Liver (tissue), 8 donors: ENCODE measurements at regions not wholly inside any gene's neighbourhood (a gene's known extent, or its start where the extent isn't known, plus 50 kb on each side); places are given as distances from the start of the nearest gene placed in this dataset.

Source experiments
- DNase-seq: peaks from one replicate; pipeline ENCODE4 v3.0.0-alpha.2; 2017; ENCODE audit warnings: low spot score
- H3K27ac ChIP-seq, 2 donors: one replicate each; pipeline ENCODE4 v1.7.0; 2013; ENCODE audit warnings: inconsistent platforms in 2 of 2, low read length in 2 of 2, control low read depth in 1 of 2, low read depth in 1 of 2, mild to moderate bottlenecking in 1 of 2
- H3K27me3 ChIP-seq, 4 donors: one replicate each; pipeline versions ENCODE4 v1.6.1 to v1.7.0; 2013; ENCODE audit warnings: low read length in 3 of 4, inconsistent platforms in 1 of 4, mild to moderate bottlenecking in 1 of 4, moderate library complexity in 1 of 4; ENCODE audit not compliant: control insufficient read depth in 4 of 4, insufficient read depth in 4 of 4
- H3K36me3 ChIP-seq, 4 donors: one replicate each; pipeline versions ENCODE4 v1.6.1 to v1.7.0; 2013; ENCODE audit warnings: low read length in 3 of 4, mild to moderate bottlenecking in 3 of 4, low read depth in 1 of 4, moderate library complexity in 1 of 4; ENCODE audit not compliant: control insufficient read depth in 4 of 4, insufficient read depth in 3 of 4
- H3K4me1 ChIP-seq, 4 donors: one replicate each; pipeline versions ENCODE4 v1.6.1 to v1.7.0; 2013; ENCODE audit warnings: low read length in 3 of 4, mild to moderate bottlenecking in 3 of 4, moderate library complexity in 1 of 4; ENCODE audit not compliant: control insufficient read depth in 4 of 4, insufficient read depth in 4 of 4
- H3K4me3 ChIP-seq, 3 donors: one replicate each; pipeline versions ENCODE4 v1.6.1 to v1.7.0; 2013; ENCODE audit warnings: low read length in 3 of 3, control low read depth in 1 of 3, low read depth in 1 of 3, mild to moderate bottlenecking in 1 of 3
- H3K9ac ChIP-seq, 2 donors: one replicate each; pipeline ENCODE4 v1.7.0; 2013; ENCODE audit warnings: low read length in 2 of 2, mild to moderate bottlenecking in 2 of 2, moderate library complexity in 2 of 2, control low read depth in 1 of 2, low read depth in 1 of 2
- H3K9me3 ChIP-seq, 4 donors: one replicate each; pipeline versions ENCODE4 v1.6.1 to v1.7.0; 2013; ENCODE audit warnings: low read length in 3 of 4; ENCODE audit not compliant: control insufficient read depth in 4 of 4
- ATF3 ChIP-seq: IDR thresholded peaks from 2 replicates; pipeline ENCODE4 v1.6.1; 2016; ENCODE audit warnings: antibody characterized with exemption
- EGR1 ChIP-seq, 2 donors: IDR thresholded peaks; 2 replicates each; pipeline ENCODE4 v1.6.1; 2016 to 2018; ENCODE audit warnings: antibody characterized with exemption in 2 of 2, low read depth in 2 of 2
- FOXA2 ChIP-seq: IDR thresholded peaks from 2 replicates; pipeline ENCODE4 v1.6.1; 2016; ENCODE audit warnings: antibody characterized with exemption
- GABPA ChIP-seq, 2 donors: IDR thresholded peaks in 1 of 2; conservative IDR thresholded peaks in 1 of 2; 2 replicates each; pipeline ENCODE4 v1.6.1; 2016; ENCODE audit warnings: antibody characterized with exemption in 2 of 2, mild to moderate bottlenecking in 1 of 2, moderate library complexity in 1 of 2
- HNF4A ChIP-seq, 2 donors: conservative IDR thresholded peaks; 2 replicates each; pipeline ENCODE4 v1.6.1; 2016; ENCODE audit warnings: antibody characterized with exemption in 2 of 2, mild to moderate bottlenecking in 2 of 2
- HNF4G ChIP-seq: IDR thresholded peaks from 2 replicates; pipeline ENCODE4 v1.6.1; 2016; ENCODE audit warnings: antibody characterized with exemption
- JUND ChIP-seq, 2 donors: IDR thresholded peaks; 2 replicates each; pipeline ENCODE4 v1.6.1; 2016; ENCODE audit warnings: antibody characterized with exemption in 2 of 2
- NR2F2 ChIP-seq: IDR thresholded peaks from 2 replicates; pipeline ENCODE4 v1.6.1; 2016; ENCODE audit warnings: antibody characterized with exemption
- RAD21 ChIP-seq, 2 donors: IDR thresholded peaks; 2 replicates each; pipeline ENCODE4 v1.6.1; 2016; ENCODE audit warnings: antibody characterized with exemption in 2 of 2, mild to moderate bottlenecking in 2 of 2
- RXRA ChIP-seq, 2 donors: IDR thresholded peaks; 2 replicates each; pipeline ENCODE4 v1.6.1; 2017 to 2018; ENCODE audit warnings: antibody characterized with exemption in 2 of 2, mild to moderate bottlenecking in 1 of 2
- TAF1 ChIP-seq: conservative IDR thresholded peaks from 2 replicates; pipeline ENCODE4 v1.6.1; 2016; ENCODE audit warnings: antibody characterized with exemption, mild to moderate bottlenecking
- YY1 ChIP-seq: IDR thresholded peaks from 2 replicates; pipeline ENCODE4 v1.6.1; 2016; ENCODE audit warnings: antibody characterized with exemption, mild to moderate bottlenecking
- WGBS: extraction: QIAGEN DNeasy Blood & Tissue Kit; methylation state at CpG from one replicate; pipeline ENCODE4 v1.1.7; 2013; 5-methylcytosine and 5-hydroxymethylcytosine counted together
- TF ChIP-seq, protein P1 (sequence below): IDR thresholded peaks from 2 replicates; pipeline ENCODE4 v1.6.1; 2016; ENCODE audit warnings: antibody characterized with exemption
- TF ChIP-seq, protein P2 (sequence below): IDR thresholded peaks from 2 replicates; pipeline ENCODE4 v1.6.1; 2016; ENCODE audit warnings: antibody characterized with exemption
- TF ChIP-seq, protein P3 (sequence below): IDR thresholded peaks from 2 replicates; pipeline ENCODE4 v1.6.1; 2016; ENCODE audit warnings: antibody characterized with exemption, mild to moderate bottlenecking
- TF ChIP-seq, protein P4 (sequence below): fragments of 150-350 bp; IDR thresholded peaks from 2 replicates; pipeline ENCODE4 v1.5.1; 2017; ENCODE audit warnings: improper control_type of control experiment, low read depth, low read length; ENCODE audit not compliant: missing input control
- donor health status: healthy.
- donor health status: healthy.
- donor health status: healthy.
- donor health status: healthy.
- donor health status: healthy.

- H3K36me3 ChIP-seq, result no peaks in the 10 kb centered on the region
- no peak for DNase-seq
- 64% methylated on average over 2 of the region's 2 CpGs for WGBS
- no peaks in the 10 kb centered on the region for H3K27me3 ChIP-seq
- no peaks in the 10 kb centered on the region for H3K9me3 ChIP-seq
- H3K4me1 ChIP-seq, result no peaks in the 10 kb centered on the region
- no peak overlapping the region for H3K27ac ChIP-seq
- no peak overlapping the region for H3K4me3 ChIP-seq
- TF ChIP-seq, protein P1, sequence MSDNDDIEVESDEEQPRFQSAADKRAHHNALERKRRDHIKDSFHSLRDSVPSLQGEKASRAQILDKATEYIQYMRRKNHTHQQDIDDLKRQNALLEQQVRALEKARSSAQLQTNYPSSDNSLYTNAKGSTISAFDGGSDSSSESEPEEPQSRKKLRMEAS, result no peak
- no peak for TF ChIP-seq GABPA (IDR thresholded peaks at IDR 0.05 in 1 of 2, conservative IDR thresholded peaks at IDR 0.05 in 1 of 2)
- TF ChIP-seq, protein P2, sequence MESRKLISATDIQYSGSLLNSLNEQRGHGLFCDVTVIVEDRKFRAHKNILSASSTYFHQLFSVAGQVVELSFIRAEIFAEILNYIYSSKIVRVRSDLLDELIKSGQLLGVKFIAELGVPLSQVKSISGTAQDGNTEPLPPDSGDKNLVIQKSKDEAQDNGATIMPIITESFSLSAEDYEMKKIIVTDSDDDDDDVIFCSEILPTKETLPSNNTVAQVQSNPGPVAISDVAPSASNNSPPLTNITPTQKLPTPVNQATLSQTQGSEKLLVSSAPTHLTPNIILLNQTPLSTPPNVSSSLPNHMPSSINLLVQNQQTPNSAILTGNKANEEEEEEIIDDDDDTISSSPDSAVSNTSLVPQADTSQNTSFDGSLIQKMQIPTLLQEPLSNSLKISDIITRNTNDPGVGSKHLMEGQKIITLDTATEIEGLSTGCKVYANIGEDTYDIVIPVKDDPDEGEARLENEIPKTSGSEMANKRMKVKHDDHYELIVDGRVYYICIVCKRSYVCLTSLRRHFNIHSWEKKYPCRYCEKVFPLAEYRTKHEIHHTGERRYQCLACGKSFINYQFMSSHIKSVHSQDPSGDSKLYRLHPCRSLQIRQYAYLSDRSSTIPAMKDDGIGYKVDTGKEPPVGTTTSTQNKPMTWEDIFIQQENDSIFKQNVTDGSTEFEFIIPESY, result no peak
- TF ChIP-seq EGR1 (IDR thresholded peaks at IDR 0.05; ENCODE audit: low read depth in 2 of 2), result no peak
- TF ChIP-seq HNF4G, result no peak
- no peak for TF ChIP-seq ATF3
- no peak for TF ChIP-seq FOXA2
- TF ChIP-seq RAD21 (IDR thresholded peaks at IDR 0.05), result no peak
- no peak for TF ChIP-seq YY1
- no peak for TF ChIP-seq JUND (IDR thresholded peaks at IDR 0.05)
- TF ChIP-seq, protein P3, sequence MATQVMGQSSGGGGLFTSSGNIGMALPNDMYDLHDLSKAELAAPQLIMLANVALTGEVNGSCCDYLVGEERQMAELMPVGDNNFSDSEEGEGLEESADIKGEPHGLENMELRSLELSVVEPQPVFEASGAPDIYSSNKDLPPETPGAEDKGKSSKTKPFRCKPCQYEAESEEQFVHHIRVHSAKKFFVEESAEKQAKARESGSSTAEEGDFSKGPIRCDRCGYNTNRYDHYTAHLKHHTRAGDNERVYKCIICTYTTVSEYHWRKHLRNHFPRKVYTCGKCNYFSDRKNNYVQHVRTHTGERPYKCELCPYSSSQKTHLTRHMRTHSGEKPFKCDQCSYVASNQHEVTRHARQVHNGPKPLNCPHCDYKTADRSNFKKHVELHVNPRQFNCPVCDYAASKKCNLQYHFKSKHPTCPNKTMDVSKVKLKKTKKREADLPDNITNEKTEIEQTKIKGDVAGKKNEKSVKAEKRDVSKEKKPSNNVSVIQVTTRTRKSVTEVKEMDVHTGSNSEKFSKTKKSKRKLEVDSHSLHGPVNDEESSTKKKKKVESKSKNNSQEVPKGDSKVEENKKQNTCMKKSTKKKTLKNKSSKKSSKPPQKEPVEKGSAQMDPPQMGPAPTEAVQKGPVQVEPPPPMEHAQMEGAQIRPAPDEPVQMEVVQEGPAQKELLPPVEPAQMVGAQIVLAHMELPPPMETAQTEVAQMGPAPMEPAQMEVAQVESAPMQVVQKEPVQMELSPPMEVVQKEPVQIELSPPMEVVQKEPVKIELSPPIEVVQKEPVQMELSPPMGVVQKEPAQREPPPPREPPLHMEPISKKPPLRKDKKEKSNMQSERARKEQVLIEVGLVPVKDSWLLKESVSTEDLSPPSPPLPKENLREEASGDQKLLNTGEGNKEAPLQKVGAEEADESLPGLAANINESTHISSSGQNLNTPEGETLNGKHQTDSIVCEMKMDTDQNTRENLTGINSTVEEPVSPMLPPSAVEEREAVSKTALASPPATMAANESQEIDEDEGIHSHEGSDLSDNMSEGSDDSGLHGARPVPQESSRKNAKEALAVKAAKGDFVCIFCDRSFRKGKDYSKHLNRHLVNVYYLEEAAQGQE, result no peak
- no peak for TF ChIP-seq RXRA (IDR thresholded peaks at IDR 0.05)
- TF ChIP-seq HNF4A (conservative IDR thresholded peaks at IDR 0.05), result no peak
- no peak for TF ChIP-seq TAF1
- TF ChIP-seq, protein P4, sequence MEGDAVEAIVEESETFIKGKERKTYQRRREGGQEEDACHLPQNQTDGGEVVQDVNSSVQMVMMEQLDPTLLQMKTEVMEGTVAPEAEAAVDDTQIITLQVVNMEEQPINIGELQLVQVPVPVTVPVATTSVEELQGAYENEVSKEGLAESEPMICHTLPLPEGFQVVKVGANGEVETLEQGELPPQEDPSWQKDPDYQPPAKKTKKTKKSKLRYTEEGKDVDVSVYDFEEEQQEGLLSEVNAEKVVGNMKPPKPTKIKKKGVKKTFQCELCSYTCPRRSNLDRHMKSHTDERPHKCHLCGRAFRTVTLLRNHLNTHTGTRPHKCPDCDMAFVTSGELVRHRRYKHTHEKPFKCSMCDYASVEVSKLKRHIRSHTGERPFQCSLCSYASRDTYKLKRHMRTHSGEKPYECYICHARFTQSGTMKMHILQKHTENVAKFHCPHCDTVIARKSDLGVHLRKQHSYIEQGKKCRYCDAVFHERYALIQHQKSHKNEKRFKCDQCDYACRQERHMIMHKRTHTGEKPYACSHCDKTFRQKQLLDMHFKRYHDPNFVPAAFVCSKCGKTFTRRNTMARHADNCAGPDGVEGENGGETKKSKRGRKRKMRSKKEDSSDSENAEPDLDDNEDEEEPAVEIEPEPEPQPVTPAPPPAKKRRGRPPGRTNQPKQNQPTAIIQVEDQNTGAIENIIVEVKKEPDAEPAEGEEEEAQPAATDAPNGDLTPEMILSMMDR, result no peak
- no peak for TF ChIP-seq NR2F2
- H3K9ac ChIP-seq, result no peak overlapping the region
These were observed 396.8 kb upstream of the NMUR2 start for GRCh38 chr5:152801886-152802285.

DNA sequence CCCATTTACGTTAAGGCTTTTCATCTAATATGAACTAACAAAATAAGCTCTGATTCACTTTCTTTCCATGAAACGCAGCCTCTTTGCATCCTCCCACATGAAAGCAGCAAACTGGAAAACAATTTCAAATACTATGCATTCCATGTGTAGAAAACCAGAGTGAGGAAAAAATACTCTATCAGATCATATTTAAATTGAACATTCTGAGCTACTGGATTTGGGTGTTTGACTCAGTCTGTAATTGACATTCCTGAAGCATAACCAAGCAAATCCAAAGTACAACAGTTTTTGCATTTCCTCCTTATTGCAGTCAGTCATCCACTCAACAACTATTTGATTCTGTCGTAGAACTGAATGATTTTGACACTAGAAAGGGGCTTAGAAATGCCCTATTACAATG lies 399.1 kb upstream of the NMUR2 start:
- Histone ChIP-seq H3K9ac (no peak overlapping the region), H3K9me3 (no peaks in the 10 kb centered on the region), H3K27ac (no peak overlapping the region), H3K36me3 (no peaks in the 10 kb centered on the region), H3K4me3 (no peak overlapping the region), H3K4me1 (no peaks in the 10 kb centered on the region), H3K27me3 (no peaks in the 10 kb centered on the region)
- no peak for DNase-seq
- WGBS, result 51% methylated on average over 3 of the region's 3 CpGs
- TF ChIP-seq TAF1 (no peak), HNF4G (no peak), NR2F2 (no peak), RXRA (IDR thresholded peaks at IDR 0.05) (no peak), ATF3 (no peak), JUND (IDR thresholded peaks at IDR 0.05) (no peak), RAD21 (IDR thresholded peaks at IDR 0.05) (no peak), FOXA2 (no peak)
- TF ChIP-seq, protein P2, result no peak
- TF ChIP-seq, protein P4, result no peak
